Stromal cell of bone marrow (primary cell): ENCODE measurements at regions not wholly inside any gene's neighbourhood (a gene's known extent, or its start where the extent isn't known, plus 50 kb on each side); places are given as distances from the start of the nearest gene placed in this dataset.

Experiments used
- DNase-seq: peaks from one replicate; pipeline ENCODE4 v3.0.0-alpha.2; 2012; ENCODE audit warnings: low read depth

DNA sequence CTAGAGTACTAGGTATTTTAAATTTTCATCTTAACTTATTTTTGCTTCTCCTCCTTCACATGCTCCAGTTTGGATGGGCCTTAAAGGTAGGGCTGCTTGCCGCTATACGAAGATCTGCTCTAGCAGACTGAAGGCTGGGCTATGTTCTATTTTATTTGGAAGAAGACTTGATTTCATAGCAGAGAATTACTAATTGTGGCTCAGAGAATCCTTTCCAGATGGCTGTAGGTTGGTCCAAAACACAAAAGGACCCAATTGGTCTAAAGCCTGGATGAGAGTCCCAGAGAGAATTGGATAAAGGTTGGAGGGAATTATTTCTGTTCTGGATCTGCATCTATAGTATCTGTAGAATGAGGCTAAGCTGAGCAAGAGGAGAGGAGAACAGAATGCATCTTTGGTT lies 719.4 kb upstream of the PTBP2 start:
- DNase-seq, result no peak

DNA sequence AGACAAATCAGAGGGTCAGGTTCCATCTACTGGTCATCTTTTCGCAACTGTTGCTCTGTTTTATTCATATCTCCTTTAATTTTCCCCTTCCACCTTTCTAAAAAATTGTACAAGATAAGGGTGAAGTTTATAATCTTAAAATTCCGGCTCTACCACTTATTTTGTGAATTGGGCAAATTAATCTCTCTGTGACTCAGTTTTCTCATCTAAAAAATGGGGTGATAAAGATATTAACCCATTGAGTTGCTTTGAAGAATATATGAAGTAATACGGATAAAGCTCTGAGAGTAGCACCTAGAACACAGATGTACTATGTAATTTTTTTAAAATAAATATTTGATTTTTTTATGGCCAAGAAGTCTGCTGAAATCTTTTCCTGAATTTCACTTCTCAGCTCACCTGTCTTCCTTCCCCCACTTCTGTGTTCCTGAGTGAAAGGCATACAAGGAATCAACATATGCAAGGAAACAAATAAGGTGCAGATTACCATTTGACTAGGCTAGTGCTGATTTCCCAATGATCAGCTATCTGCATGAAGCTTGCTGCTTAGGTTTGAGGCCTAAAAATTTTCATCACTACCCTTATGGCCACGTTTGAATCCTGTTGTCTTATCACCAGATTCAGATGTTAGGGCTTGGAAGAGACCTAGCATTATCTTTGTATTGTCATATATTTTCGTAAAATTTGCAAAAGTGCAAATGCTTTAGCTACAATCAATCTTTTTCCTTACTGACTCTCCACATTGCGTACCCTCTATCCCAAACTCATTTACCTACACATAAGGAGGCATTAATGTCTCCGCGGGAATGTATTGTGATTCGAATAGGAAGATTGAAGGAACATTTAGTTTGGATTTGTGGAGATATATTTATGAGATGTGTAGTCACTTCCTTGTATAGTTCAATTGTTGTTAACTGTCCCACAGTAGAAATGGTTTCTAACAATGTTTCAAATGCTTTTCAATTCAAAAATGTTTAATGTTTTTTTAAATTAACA lies 718.3 kb upstream of the PTBP2 start:
- no peak for DNase-seq

DNA sequence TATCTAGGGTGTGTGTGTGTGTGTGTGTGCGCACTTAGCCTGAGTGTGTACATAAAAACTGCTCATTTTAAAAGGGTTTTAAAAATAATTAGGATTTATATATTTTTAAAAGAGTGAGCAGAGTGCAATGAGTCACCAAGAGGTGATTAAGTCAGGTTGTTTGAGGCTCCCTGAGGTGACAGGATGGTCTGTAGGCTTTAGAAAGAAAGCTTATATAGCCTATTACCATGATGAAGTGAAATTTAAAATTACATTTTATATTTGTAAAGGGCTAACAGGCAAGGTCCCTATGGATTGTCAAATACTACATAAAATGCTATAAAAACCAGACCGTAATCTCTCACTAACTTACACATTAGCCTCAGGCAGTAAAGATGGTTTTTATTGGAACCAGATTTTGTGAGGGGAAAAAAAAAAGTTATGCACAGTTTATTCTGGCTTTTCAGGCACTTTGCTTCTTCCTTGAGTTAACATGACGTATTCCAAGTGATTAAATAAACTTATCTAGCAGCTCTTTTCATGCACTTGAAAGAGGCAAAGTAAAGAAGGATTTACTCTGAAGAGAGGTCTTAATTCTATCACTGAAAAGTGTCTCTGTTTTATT lies 711.7 kb upstream of the PTBP2 start:
- DNase-seq, result no peak

DNA sequence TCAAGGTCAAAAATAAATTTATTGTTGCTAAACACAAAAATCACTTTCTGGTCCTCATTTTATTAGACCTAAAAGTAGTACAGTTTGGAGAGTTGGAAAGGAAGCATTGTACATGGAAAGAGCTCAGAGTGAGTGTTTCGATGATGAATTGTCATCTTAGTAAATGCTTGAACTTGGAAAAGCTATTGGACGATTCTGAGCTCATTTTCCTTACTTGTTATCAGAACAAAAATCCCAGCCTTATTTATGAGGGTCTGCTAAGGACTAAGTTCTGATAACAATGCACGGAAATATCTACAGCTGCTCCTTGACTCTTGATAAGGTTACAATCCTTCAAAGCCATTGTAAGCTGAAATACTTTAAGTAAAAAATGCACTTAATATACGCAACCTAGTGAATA lies 710.0 kb upstream of the PTBP2 start:
- no peak for DNase-seq

DNA sequence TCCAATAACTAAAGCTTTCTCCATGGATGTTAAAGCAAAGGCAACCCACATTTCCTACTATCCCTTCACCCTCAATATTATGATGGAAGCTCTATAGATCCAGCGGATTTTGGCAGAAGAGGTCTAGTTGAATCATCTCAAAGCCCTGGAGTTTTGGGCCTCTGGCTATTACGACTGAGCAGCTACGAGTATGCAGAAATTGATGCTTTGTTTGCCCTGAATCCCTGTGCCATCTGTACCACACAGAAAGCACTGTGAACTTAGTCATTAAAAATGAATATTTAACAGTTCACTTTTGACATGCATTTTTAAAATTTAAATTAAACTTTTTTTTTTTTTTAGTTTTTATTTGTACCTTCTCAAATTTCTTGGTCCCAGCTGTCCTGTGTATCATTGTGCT lies 705.4 kb upstream of the PTBP2 start:
- no peak for DNase-seq

DNA sequence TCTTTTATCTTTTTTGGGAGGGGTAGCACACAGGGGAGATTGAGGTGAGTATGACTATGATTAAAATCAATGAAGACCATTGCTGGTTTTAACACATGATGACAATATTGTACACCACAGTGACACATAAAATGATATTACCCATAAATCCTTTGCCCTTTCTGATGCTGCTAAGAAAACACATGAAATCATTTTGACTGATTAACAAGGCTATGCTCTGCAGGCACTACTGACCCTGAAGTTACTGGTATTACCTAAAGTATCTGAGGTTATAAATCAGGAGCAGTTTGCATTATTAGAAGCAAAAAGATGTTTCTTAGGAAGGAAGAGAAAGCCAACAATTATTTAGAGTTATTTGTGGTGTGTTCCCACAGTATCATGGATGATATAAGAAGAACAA lies 701.2 kb upstream of the PTBP2 start:
- DNase-seq, result no peak

DNA sequence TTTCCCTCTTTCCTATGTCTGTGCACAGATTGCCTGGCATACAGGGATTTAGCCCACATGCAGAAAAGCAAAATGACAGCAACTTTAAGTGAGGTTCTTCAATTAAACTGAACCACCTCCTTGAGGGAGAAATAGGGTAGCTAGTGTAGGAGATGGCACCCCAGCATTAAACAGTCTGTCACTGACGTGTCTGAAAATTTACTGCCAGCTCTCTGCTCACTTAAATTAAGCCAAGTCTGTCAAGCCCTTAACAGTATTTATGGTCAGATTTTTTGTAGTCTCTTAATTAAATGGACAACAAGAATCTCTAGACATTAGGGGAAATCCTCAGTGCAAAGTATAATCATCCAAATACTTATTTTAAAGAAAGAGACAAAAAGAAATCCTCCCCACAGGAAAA lies 696.5 kb upstream of the PTBP2 start:
- no peak for DNase-seq

DNA sequence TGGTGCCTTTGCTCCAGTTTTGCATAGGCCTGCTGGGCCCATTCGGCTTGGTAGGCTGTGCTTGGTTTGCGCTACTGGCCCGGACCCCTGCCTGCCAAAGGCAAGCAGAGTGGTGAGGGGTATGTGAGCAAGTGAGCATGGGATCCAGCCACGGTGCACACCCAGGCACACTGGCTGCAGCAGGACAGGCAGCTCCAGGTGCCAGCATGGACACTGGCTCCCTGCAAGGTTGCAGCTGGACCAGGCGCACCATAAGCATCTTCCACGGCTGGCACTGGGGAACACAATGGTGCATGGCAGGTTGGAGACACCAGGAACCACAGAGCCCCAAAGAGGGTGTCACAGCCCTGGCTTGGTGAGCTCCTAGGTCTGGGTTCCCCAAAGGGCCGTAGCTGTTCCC lies 693.5 kb upstream of the PTBP2 start:
- DNase-seq, result no peak

DNA sequence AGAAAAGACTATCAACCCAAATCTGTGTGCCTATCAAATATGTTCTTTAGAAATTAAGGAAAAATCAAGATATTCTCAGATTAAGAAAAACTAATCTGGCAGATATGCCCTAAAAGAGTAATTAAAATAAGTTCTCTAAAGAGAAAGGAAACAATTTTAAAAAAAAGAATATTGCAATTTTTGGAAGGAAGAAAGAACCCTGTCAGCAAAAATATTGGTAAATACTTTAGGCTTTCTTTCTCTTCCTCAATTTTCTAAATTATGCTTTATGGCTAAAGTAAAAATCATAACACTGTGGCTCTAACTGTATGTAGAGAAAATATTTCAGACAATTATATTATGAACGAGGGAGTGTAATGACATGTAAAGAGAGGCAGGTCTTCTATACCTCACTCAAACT lies 691.3 kb upstream of the PTBP2 start:
- DNase-seq, result no peak

DNA sequence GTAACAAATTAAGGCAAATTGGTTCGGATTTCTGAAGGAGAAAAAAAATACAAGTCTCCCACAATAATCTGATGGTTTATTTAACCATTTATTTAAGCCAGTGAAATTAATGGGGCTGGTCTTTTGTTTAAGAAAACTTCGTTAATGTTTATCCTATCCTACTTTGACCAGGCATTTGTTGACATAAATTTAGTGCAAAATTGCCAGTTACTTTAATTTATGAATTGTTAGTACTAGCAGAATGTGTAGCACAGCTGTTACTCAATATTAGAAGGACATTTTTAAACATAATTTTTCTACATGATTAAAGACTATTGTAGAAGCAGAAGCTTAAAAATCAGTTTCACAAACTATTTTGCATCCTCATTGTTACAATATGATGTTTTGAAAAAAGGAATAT lies 687.6 kb upstream of the PTBP2 start:
- DNase-seq, result no peak

DNA sequence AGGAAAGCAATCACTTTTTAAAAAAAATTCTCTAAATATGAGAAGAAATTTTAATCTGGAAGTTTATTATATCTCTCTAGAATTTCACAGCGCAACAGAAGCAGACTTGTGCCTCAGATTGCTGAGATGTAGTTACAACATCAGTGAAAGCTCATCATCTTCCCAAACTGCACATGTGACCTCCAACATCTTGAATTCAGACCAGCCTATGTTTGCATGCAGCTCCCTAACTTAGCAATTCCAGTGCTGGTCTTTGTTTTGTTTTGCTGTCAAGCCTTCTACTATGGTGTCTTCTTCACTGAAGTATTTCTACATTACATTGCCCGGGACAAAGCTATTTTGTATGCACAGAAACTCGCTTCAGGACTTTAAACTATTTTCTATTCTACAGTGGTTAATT lies 684.8 kb upstream of the PTBP2 start:
- no peak for DNase-seq

DNA sequence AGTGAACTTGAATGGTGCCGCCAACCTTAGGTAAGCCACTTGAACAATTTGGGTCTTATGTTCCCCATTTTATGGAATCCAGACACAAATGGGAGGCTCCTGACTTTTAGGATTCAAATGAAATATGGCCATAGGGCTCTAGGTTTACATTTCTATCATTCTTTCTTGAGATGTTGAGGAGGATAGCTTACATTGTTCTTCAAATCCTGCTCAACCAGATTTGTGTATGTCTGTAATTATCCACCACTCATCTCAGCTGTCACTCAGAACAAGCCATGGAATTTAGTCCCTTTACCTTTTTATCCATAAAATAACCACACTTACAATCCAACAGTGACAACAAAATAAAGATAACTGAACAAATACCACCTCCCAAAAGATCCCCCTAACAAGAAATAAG lies 682.9 kb upstream of the PTBP2 start:
- DNase-seq, result no peak

DNA sequence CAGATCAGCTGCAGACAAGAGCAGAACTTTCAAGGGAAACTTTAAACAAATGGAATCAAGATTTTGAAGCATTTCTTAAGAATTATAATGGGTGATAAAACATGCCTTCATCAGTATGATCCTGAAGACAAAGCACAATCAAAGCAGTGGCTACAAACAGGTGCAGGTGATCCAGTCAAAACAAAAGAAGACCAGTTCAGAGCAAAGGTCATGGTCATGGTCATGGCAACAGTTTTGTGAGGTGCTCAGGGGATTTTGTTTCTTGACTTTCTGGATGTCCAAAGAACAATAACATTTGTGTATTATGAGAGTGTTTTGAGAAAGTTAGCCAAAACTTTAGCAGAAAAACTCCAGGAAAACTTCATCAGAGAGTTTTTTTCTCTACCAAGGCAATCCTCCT lies 681.7 kb upstream of the PTBP2 start:
- DNase-seq, result no peak

DNA sequence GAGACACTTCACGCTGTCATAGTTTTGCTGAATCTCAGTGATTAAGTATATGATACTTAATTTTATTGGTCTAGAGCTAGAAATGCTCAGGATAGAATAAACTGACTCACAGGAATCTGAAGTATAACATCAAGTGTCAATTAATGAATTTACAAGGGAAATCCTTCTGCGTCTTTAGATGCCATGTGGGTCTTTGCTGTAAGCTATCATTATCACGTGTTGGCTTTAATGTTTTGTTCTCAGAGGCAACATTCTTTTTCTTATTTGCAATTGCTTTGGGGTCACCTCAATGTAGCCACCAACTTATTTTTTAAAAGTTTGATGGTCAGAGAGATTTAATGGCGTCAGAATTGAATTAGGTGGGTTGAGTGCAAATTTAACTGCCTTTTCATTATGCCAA lies 680.1 kb upstream of the PTBP2 start:
- DNase-seq, result no peak

DNA sequence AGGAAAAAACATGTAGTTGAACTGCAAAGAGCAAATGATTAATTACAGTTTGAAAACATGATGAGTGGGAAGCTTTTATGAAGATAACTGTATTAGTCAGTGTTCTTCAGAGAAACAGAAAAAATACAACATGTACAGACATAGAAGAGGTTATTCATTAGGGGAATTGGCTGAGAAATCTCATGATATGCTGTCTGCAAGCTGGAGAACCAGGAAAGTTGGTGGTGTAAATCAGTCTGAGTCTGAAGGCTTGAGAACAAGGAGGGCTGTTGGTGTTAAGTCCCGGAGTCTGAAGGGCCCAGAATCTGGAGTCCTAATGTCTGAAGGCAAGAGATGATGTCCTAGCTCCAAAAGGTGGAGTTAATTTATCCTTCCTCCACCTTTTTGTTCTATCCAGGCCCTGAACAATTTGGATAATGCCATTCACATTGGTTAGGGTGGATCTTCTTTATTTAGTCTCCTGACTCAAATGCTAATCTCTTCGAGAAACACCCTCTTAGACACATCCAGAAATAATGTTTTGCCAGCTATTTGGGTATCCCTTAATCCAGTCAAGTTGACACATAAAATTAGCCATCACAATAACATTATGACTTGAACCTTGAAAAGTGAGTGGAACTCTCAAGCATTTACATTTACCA lies 672.9 kb upstream of the PTBP2 start:
- DNase-seq, result no peak

DNA sequence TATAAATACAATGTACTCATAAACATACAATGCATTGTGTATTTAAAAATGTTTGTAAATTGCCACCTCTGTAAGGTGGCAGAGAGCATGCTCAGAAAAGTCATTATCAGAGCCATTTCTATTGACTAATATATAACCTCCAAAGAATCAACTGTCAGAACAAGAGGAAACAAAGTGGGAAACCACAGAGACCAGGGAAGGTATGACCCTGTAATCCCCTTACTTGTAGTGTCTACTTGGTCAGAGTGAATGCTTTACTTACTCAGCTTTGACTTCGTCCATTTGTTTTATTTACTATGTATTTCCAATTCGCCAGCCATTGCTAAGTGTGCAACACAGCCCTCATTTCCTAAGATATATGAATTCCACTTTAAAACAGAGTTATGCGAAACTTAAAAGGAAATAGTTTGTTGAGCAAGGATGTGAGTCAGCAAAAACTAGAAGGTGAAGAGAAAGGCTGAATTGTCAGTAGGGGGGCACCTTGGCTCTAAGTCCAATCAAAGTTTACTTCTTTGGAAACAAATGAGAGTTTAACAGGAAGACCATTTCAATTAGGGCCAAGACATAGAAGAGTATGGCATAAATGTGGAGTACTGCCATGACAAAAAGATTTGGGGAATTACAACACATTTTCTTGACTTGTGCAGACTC lies 671.7 kb upstream of the PTBP2 start:
- no peak for DNase-seq

DNA sequence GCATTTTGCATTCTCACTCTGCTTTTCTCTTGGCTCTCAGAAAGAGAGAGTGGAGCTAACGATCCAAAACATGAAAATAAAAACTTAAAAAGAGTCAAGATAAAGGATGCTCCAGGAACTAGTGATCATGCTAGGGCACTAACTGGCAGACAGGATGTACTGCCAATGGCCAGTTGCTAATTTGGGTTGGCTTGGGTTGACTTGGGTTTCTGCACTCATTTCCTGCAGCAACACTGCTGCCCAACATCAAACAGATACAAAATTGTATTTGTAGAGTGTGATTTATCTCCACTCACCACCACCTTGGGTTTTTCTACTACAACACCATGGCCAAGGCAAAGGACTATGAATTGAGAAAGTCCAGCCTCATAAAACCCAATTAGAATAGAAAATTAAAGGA lies 662.3 kb upstream of the PTBP2 start:
- no peak for DNase-seq

DNA sequence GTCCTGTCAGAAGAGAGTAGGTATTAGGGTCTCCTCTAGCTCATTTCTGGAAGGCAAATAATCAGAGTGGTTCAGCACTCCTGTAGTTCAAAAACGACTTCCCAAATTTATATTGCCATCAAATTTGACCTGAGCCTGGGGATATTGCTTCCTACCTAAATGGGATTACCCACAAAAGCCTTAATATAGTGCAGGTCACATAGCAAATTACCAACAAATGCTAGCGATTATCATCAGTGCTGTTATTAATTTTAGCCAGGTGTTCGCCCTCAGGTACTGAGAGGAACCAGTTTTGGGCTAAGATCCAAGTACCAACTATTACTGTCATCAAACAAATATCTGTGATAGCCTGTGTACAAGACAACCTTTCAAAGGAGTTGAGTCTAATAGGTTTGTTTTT lies 661.8 kb upstream of the PTBP2 start:
- no peak for DNase-seq

DNA sequence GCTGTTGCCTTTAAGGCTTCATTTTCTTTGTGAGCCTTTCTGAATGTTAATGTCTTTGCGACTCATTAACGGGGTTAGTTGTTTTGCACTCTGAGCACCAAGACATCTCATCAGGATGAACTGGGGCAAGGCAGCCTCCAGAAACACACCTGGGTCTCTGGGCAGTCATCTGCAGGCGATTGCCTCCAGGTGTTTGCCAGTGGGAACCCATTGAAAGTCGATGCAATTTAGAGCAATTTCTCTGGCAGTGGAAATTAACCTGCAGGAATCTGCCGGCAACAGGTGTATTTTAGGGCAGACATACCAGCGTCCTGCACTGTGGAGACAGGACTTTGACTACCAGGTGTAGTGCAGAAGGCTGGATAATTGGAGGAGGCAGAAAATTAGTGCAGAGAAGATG lies 661.0 kb upstream of the PTBP2 start:
- no peak for DNase-seq

DNA sequence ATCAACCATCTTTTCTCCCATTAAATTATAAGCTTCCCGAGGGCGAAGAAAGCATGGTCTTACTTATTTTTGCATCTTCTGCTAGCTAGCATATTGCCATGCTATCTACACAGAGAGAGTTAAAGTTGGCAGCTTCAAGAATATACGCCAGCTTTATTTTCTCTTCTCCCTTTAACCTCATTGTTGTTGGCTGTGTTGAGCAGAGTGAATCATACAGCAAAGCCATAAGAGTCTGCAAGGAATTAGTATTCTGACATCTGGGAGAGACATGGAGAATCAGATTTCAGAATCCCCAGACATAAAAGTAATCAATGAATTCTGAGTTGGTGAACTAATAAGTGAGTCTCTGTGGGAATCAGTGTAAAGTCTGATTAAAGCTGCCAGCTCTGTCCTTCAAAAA lies 649.6 kb upstream of the PTBP2 start:
- DNase-seq, result peak; percentile 34

DNA sequence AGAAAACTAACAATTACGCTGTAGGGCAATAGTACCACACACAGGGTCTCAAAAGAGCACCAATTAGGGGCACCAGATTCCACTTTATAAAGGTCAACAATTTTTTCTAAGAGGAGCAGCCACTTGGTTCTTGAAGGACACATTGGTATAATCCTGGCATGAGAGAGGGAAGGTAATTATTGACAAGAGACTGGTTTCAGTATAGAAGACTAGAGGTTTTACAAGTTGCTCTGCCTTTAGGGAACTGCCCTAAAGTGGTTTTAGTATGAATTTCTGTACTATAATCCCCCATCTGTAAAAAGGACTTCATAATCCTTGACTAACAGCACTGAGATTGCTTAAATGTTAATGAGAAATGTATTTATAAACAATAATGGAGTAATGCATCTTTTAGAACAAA lies 648.5 kb upstream of the PTBP2 start:
- no peak for DNase-seq

DNA sequence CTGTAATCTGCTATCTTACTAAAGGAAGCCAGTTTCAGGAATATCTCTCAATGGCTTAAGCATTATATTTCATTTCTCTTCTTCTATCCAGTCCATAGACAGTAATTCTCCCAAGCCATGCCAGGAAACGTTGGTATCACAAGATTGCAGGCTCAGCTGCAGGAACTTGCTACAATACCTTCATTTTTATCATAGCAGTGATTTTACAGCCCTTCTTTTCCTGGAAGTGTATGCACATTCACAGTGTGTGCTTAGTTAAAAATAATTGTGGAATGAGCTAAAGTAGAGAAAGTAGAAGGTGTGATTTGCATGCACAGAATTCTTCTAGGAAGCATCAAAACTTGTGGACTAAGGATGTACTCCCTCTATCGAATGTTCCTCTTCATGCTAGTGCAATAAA lies 647.2 kb upstream of the PTBP2 start:
- no peak for DNase-seq
